WTC11 (cell line): ENCODE measurements at regions not wholly inside any gene's neighbourhood (a gene's known extent, or its start where the extent isn't known, plus 50 kb on each side); places are given as distances from the start of the nearest gene placed in this dataset.

ENCODE experiments used
- ATAC-seq: fragments of 200-7000 bp; cut with Tn5 transposase; 2 replicates; pipeline ENCODE4 v1.10.0; 2021; ENCODE audit warnings: mild to moderate bottlenecking, moderate library complexity
- CTCF ChIA-PET: fragments of 300-600 bp; sonication (Branson Sonifier 250); formaldehyde crosslinking; loops from one replicate; lab custom pipeline; 2021; ENCODE audit warnings: antibody characterized with exemption; lab: Charles Lee
- POLR2A ChIA-PET: fragments of 350-600 bp; sonication (Branson Sonifier 250); formaldehyde crosslinking; loops from one replicate; lab custom pipeline; 2021; ENCODE audit warnings: antibody characterized with exemption; lab: Charles Lee
- DNase-seq: peaks from one replicate; pipeline ENCODE4 v3.0.0; 2021; ENCODE audit warnings: low spot score
- H3K27ac Mint-ChIP-seq: 2 replicates; pipeline ENCODE4 v1.8.0; 2021; ENCODE audit warnings: mixed read lengths
- H3K27me3 Mint-ChIP-seq: 2 replicates; pipeline ENCODE4 v1.8.0; 2021; ENCODE audit warnings: low read depth, mild to moderate bottlenecking, moderate library complexity, mixed read lengths
- H3K36me3 Mint-ChIP-seq: 2 replicates; pipeline ENCODE4 v1.8.0; 2021; ENCODE audit warnings: mixed read lengths
- H3K4me1 Mint-ChIP-seq: 2 replicates; pipeline ENCODE4 v1.8.0; 2022; ENCODE audit warnings: mixed read lengths
- H3K4me3 Mint-ChIP-seq: 2 replicates; pipeline ENCODE4 v1.8.0; 2021; ENCODE audit warnings: mild to moderate bottlenecking, moderate library complexity, mixed read lengths
- H3K9me3 Mint-ChIP-seq: 2 replicates; pipeline ENCODE4 v1.8.0; 2021; ENCODE audit warnings: mixed read lengths
- ATF1 ChIP-seq: sonication (generic); formaldehyde crosslinking; IDR thresholded peaks from 2 replicates; pipeline ENCODE4 v1.8.1; 2023; ENCODE audit warnings: mild to moderate bottlenecking, moderate library complexity, missing genetic modification reagents
- ETV6 ChIP-seq: sonication (generic); formaldehyde crosslinking; IDR thresholded peaks from 2 replicates; pipeline ENCODE4 v1.8.1; 2022; ENCODE audit warnings: mild to moderate bottlenecking, missing genetic modification reagents
- HMGA2 ChIP-seq: fragments of 250-450 bp; sonication (Bioruptor Pico); IDR thresholded peaks from 2 replicates; pipeline ENCODE4 v1.4.0; 2021; ENCODE audit warnings: mild to moderate bottlenecking, moderate library complexity
- IRF1 ChIP-seq: sonication (generic); formaldehyde crosslinking; IDR thresholded peaks from 2 replicates; pipeline ENCODE4 v1.8.0; 2023; ENCODE audit warnings: missing genetic modification reagents
- IRF2 ChIP-seq: sonication (generic); formaldehyde crosslinking; IDR thresholded peaks from 2 replicates; pipeline ENCODE4 v1.8.0; 2022; ENCODE audit warnings: low read depth, missing genetic modification reagents, borderline replicate concordance
- MYBL2 ChIP-seq: sonication (generic); formaldehyde crosslinking; IDR thresholded peaks from 2 replicates; pipeline ENCODE4 v1.8.1; 2023; ENCODE audit warnings: mild to moderate bottlenecking, moderate library complexity, missing genetic modification reagents
- TCF7 ChIP-seq: sonication (generic); formaldehyde crosslinking; IDR thresholded peaks from 2 replicates; pipeline ENCODE4 v1.8.0; 2022; ENCODE audit warnings: mild to moderate bottlenecking, low read depth, missing genetic modification reagents, moderate library complexity
- ZBTB21 ChIP-seq: sonication (generic); formaldehyde crosslinking; IDR thresholded peaks from 2 replicates; pipeline ENCODE4 v1.8.1; 2023; ENCODE audit warnings: mild to moderate bottlenecking, missing genetic modification reagents, borderline replicate concordance
- ZNF232 ChIP-seq: sonication (generic); formaldehyde crosslinking; IDR thresholded peaks from 2 replicates; pipeline ENCODE4 v1.8.0; 2022; ENCODE audit warnings: mild to moderate bottlenecking, missing genetic modification reagents
- ZNF263 ChIP-seq: sonication (generic); formaldehyde crosslinking; IDR thresholded peaks from 2 replicates; pipeline ENCODE4 v1.8.1; 2022; ENCODE audit warnings: low read depth, mild to moderate bottlenecking, moderate library complexity, missing genetic modification reagents
- ZNF317 ChIP-seq: sonication (generic); formaldehyde crosslinking; IDR thresholded peaks from 2 replicates; pipeline ENCODE4 v1.8.1; 2023; ENCODE audit warnings: low read depth, mild to moderate bottlenecking, moderate library complexity, missing genetic modification reagents, borderline replicate concordance
- ZNF416 ChIP-seq: fragments of 250-450 bp; sonication (Bioruptor Pico); IDR thresholded peaks from 2 replicates; pipeline ENCODE4 v1.9.0; 2021; ENCODE audit warnings: mild to moderate bottlenecking, inconsistent platforms
- TF ChIP-seq, protein P1 (sequence below): sonication (generic); formaldehyde crosslinking; IDR thresholded peaks from 2 replicates; pipeline ENCODE4 v1.8.0; 2023; ENCODE audit warnings: missing genetic modification reagents, mild to moderate bottlenecking, borderline replicate concordance
- TF ChIP-seq, protein P2 (sequence below): sonication (generic); formaldehyde crosslinking; IDR thresholded peaks from 2 replicates; pipeline ENCODE4 v1.8.0; 2023; ENCODE audit warnings: mild to moderate bottlenecking, missing genetic modification reagents
- TF ChIP-seq, protein P3 (sequence below): fragments of 250-450 bp; sonication (Bioruptor Pico); IDR thresholded peaks from 2 replicates; pipeline ENCODE4 v1.9.0; 2021; ENCODE audit warnings: moderate library complexity, mild to moderate bottlenecking, inconsistent platforms, borderline replicate concordance
- TF ChIP-seq, protein P4 (sequence below): sonication (generic); formaldehyde crosslinking; IDR thresholded peaks from 2 replicates; pipeline ENCODE4 v1.8.1; 2022; ENCODE audit warnings: low read depth, missing genetic modification reagents, borderline replicate concordance
- TF ChIP-seq, protein P5 (sequence below): sonication (generic); formaldehyde crosslinking; conservative IDR thresholded peaks from 2 replicates; pipeline ENCODE4 v1.8.1; 2022; ENCODE audit warnings: mild to moderate bottlenecking, missing genetic modification reagents
- TF ChIP-seq, protein P6 (sequence below): sonication (generic); formaldehyde crosslinking; IDR thresholded peaks from 2 replicates; pipeline ENCODE4 v1.8.0; 2022; ENCODE audit warnings: missing genetic modification reagents
- TF ChIP-seq, protein P7 (sequence below): sonication (generic); formaldehyde crosslinking; IDR thresholded peaks from 2 replicates; pipeline ENCODE4 v1.8.1; 2023; ENCODE audit warnings: mild to moderate bottlenecking, missing genetic modification reagents, moderate library complexity

DNA sequence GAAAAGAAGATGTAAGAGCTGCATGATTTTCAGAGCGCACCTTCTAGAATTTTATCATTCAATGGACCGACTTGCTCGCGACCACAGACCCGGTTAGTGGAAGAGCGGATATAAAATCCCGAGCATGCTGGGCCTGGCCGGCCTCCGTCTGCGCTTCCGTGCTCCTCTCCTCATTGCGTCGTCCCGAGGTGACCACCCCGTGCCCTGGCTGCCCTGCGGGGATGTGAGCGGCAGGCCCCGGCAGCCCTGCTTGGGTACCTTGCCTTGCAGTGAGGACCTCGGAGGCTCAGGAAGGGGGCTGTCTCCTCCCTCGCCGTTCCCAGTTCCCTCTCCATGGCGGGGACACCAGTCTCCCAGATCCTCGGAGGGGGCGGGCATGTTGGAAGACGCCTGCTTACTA, 330.9 kb upstream of the SHH start:
- peaks cover 17% of the 10 kb centered on the region for H3K36me3 Mint-ChIP-seq
- no peaks in the 10 kb centered on the region for H3K4me1 Mint-ChIP-seq
- peaks cover 53% of the 10 kb centered on the region for H3K9me3 Mint-ChIP-seq
- ATAC-seq = no peak
- no peaks in the 10 kb centered on the region; the same call in 1 of the 2 replicates for H3K27me3 Mint-ChIP-seq
- no peak for TF ChIP-seq HMGA2
- TF ChIP-seq, protein P1, sequence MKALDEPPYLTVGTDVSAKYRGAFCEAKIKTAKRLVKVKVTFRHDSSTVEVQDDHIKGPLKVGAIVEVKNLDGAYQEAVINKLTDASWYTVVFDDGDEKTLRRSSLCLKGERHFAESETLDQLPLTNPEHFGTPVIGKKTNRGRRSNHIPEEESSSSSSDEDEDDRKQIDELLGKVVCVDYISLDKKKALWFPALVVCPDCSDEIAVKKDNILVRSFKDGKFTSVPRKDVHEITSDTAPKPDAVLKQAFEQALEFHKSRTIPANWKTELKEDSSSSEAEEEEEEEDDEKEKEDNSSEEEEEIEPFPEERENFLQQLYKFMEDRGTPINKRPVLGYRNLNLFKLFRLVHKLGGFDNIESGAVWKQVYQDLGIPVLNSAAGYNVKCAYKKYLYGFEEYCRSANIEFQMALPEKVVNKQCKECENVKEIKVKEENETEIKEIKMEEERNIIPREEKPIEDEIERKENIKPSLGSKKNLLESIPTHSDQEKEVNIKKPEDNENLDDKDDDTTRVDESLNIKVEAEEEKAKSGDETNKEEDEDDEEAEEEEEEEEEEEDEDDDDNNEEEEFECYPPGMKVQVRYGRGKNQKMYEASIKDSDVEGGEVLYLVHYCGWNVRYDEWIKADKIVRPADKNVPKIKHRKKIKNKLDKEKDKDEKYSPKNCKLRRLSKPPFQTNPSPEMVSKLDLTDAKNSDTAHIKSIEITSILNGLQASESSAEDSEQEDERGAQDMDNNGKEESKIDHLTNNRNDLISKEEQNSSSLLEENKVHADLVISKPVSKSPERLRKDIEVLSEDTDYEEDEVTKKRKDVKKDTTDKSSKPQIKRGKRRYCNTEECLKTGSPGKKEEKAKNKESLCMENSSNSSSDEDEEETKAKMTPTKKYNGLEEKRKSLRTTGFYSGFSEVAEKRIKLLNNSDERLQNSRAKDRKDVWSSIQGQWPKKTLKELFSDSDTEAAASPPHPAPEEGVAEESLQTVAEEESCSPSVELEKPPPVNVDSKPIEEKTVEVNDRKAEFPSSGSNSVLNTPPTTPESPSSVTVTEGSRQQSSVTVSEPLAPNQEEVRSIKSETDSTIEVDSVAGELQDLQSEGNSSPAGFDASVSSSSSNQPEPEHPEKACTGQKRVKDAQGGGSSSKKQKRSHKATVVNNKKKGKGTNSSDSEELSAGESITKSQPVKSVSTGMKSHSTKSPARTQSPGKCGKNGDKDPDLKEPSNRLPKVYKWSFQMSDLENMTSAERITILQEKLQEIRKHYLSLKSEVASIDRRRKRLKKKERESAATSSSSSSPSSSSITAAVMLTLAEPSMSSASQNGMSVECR = no peak
- TF ChIP-seq, protein P2, sequence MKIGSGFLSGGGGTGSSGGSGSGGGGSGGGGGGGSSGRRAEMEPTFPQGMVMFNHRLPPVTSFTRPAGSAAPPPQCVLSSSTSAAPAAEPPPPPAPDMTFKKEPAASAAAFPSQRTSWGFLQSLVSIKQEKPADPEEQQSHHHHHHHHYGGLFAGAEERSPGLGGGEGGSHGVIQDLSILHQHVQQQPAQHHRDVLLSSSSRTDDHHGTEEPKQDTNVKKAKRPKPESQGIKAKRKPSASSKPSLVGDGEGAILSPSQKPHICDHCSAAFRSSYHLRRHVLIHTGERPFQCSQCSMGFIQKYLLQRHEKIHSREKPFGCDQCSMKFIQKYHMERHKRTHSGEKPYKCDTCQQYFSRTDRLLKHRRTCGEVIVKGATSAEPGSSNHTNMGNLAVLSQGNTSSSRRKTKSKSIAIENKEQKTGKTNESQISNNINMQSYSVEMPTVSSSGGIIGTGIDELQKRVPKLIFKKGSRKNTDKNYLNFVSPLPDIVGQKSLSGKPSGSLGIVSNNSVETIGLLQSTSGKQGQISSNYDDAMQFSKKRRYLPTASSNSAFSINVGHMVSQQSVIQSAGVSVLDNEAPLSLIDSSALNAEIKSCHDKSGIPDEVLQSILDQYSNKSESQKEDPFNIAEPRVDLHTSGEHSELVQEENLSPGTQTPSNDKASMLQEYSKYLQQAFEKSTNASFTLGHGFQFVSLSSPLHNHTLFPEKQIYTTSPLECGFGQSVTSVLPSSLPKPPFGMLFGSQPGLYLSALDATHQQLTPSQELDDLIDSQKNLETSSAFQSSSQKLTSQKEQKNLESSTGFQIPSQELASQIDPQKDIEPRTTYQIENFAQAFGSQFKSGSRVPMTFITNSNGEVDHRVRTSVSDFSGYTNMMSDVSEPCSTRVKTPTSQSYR (CRISPR knock-in tag) = no peak
- no peak for TF ChIP-seq ZNF232
- TF ChIP-seq ZNF317 = no peak
- TF ChIP-seq ATF1 = no peak
- TF ChIP-seq, protein P3, sequence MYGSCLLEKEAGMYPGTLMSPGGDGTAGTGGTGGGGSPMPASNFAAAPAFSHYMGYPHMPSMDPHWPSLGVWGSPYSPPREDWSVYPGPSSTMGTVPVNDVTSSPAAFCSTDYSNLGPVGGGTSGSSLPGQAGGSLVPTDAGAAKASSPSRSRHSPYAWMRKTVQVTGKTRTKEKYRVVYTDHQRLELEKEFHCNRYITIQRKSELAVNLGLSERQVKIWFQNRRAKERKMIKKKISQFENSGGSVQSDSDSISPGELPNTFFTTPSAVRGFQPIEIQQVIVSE (CRISPR knock-in tag) = no peak
- TF ChIP-seq ZNF416 (CRISPR knock-in tag) = no peak
- TF ChIP-seq ZBTB21 (CRISPR knock-in tag) = no peak
- TF ChIP-seq IRF1 (CRISPR knock-in tag) = no peak
- TF ChIP-seq TCF7 (CRISPR knock-in tag) = no peak
- TF ChIP-seq IRF2 (CRISPR knock-in tag) = no peak
- TF ChIP-seq MYBL2 (CRISPR knock-in tag) = no peak
- no peak for TF ChIP-seq ZNF263
- TF ChIP-seq, protein P4, sequence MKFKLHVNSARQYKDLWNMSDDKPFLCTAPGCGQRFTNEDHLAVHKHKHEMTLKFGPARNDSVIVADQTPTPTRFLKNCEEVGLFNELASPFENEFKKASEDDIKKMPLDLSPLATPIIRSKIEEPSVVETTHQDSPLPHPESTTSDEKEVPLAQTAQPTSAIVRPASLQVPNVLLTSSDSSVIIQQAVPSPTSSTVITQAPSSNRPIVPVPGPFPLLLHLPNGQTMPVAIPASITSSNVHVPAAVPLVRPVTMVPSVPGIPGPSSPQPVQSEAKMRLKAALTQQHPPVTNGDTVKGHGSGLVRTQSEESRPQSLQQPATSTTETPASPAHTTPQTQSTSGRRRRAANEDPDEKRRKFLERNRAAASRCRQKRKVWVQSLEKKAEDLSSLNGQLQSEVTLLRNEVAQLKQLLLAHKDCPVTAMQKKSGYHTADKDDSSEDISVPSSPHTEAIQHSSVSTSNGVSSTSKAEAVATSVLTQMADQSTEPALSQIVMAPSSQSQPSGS = no peak
- TF ChIP-seq, protein P5, sequence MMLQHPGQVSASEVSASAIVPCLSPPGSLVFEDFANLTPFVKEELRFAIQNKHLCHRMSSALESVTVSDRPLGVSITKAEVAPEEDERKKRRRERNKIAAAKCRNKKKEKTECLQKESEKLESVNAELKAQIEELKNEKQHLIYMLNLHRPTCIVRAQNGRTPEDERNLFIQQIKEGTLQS = no peak
- TF ChIP-seq ETV6 (CRISPR knock-in tag) = no peak
- TF ChIP-seq, protein P6, sequence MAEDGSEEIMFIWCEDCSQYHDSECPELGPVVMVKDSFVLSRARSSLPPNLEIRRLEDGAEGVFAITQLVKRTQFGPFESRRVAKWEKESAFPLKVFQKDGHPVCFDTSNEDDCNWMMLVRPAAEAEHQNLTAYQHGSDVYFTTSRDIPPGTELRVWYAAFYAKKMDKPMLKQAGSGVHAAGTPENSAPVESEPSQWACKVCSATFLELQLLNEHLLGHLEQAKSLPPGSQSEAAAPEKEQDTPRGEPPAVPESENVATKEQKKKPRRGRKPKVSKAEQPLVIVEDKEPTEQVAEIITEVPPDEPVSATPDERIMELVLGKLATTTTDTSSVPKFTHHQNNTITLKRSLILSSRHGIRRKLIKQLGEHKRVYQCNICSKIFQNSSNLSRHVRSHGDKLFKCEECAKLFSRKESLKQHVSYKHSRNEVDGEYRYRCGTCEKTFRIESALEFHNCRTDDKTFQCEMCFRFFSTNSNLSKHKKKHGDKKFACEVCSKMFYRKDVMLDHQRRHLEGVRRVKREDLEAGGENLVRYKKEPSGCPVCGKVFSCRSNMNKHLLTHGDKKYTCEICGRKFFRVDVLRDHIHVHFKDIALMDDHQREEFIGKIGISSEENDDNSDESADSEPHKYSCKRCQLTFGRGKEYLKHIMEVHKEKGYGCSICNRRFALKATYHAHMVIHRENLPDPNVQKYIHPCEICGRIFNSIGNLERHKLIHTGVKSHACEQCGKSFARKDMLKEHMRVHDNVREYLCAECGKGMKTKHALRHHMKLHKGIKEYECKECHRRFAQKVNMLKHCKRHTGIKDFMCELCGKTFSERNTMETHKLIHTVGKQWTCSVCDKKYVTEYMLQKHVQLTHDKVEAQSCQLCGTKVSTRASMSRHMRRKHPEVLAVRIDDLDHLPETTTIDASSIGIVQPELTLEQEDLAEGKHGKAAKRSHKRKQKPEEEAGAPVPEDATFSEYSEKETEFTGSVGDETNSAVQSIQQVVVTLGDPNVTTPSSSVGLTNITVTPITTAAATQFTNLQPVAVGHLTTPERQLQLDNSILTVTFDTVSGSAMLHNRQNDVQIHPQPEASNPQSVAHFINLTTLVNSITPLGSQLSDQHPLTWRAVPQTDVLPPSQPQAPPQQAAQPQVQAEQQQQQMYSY (CRISPR knock-in tag) = no peak
- TF ChIP-seq, protein P7, sequence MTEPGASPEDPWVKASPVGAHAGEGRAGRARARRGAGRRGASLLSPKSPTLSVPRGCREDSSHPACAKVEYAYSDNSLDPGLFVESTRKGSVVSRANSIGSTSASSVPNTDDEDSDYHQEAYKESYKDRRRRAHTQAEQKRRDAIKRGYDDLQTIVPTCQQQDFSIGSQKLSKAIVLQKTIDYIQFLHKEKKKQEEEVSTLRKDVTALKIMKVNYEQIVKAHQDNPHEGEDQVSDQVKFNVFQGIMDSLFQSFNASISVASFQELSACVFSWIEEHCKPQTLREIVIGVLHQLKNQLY (CRISPR knock-in tag) = no peak
- CTCF ChIA-PET = no interaction called here
- H3K27ac Mint-ChIP-seq = no peak overlapping the region
- no peak overlapping the region for H3K4me3 Mint-ChIP-seq
- no peak for DNase-seq
- POLR2A ChIA-PET = no interaction called here
